Muscle of leg (tissue), 3 donors: ENCODE measurements at regions not wholly inside any gene's neighbourhood (a gene's known extent, or its start where the extent isn't known, plus 50 kb on each side); places are given as distances from the start of the nearest gene placed in this dataset.
"Not testable (repeated sequence)": the region's sequence is repeated elsewhere in the genome, so short reads cannot be mapped to it uniquely, and the experiment has no call there.

Experiments used
- DNase-seq: peaks from one replicate; pipeline ENCODE4 v3.0.0; 2013
- H3K27ac ChIP-seq: one replicate; pipeline ENCODE4 v1.5.1; 2013; ENCODE audit warnings: mild to moderate bottlenecking, low read length, control low read depth
- H3K27me3 ChIP-seq: one replicate; pipeline ENCODE4 v1.6.1; 2013; ENCODE audit warnings: low read length; ENCODE audit not compliant: control insufficient read depth, insufficient read depth
- H3K36me3 ChIP-seq: one replicate; pipeline ENCODE4 v1.6.1; 2013; ENCODE audit warnings: low read length; ENCODE audit not compliant: control insufficient read depth, insufficient read depth
- H3K4me1 ChIP-seq: one replicate; pipeline ENCODE4 v1.6.1; 2013; ENCODE audit warnings: low read length; ENCODE audit not compliant: control insufficient read depth, insufficient read depth
- H3K4me3 ChIP-seq: one replicate; pipeline ENCODE4 v1.5.1; 2013; ENCODE audit warnings: low read length, control low read depth
- H3K9me3 ChIP-seq: replicated peaks from 2 replicates; pipeline ENCODE4 v1.6.1; 2013; ENCODE audit warnings: low read depth, low read length; ENCODE audit not compliant: control insufficient read depth
- WGBS: methylation state at CpG from one replicate; pipeline ENCODE4 v1.1.5; 2013; ENCODE audit warnings: missing lambda C conversion rate; ENCODE audit not compliant: insufficient coverage; 5-methylcytosine and 5-hydroxymethylcytosine counted together

DNA sequence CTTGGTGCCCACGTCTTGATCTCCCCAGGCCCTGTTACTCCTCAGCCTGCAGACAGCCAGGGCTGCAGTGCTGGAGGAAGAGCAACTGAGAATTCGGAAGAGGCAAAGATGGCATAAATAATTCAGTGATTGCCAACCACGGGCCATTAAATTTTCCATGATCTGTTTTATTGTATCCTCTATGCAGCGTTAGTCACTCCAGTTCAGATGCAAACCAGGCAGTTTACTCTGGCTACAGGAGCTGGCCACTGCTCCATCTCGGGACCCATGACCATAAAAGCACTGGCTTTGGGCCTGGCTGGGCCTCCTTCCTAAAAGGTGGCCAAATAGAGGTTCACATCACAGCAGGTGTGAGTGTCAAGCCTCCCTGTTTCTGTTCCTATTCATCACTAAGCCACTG is 137.6 kb upstream of the TLE3 start:
- Histone ChIP-seq H3K4me1 (no peaks in the 10 kb centered on the region), H3K36me3 (no peaks in the 10 kb centered on the region), H3K4me3 (no peak overlapping the region), H3K27ac (no peak overlapping the region), H3K9me3 (peaks cover 7% of the 10 kb centered on the region), H3K27me3 (peaks cover 2% of the 10 kb centered on the region)
- WGBS, result 71% methylated on average over 5 of the region's 5 CpGs
- DNase-seq, result no peak

DNA sequence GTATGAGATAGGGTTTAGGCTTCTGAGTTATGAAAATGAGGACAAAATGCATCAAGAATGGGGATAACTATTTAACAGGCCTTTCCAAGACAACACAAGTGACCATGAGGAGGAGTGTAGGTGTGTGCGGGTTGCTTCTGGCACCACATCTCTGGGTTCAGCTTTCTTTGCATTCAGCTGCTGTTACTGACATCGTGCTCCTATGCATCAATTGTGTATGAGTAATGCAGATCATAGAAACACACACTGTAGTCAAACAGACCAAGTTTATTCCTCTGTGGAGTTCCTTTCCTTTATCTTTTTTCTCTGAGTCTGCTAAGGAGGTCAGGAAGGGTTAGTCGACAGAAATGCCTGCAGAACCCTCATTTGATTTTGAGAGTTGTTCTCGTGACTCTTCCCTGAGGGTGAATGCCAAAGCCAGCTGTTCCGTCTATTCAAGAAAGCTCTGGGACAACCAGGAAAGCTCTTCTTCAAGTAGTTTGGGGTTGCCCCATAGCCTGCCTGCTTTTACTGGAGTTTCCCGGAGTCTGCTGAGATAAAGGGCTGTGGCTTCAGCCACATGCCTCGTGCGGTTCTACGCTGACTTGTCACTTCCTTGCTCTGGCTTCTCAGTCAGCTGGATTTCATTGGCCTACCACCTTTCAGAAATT is 136.7 kb upstream of the TLE3 start:
- no peak overlapping the region for H3K4me3 ChIP-seq
- no peaks in the 10 kb centered on the region for H3K4me1 ChIP-seq
- H3K27me3 ChIP-seq, result peaks cover 2% of the 10 kb centered on the region
- no peak overlapping the region for H3K27ac ChIP-seq
- H3K36me3 ChIP-seq, result no peaks in the 10 kb centered on the region
- peaks cover 11% of the 10 kb centered on the region for H3K9me3 ChIP-seq
- no peak for DNase-seq
- WGBS, result 66% methylated on average over 7 of the region's 9 CpGs

DNA sequence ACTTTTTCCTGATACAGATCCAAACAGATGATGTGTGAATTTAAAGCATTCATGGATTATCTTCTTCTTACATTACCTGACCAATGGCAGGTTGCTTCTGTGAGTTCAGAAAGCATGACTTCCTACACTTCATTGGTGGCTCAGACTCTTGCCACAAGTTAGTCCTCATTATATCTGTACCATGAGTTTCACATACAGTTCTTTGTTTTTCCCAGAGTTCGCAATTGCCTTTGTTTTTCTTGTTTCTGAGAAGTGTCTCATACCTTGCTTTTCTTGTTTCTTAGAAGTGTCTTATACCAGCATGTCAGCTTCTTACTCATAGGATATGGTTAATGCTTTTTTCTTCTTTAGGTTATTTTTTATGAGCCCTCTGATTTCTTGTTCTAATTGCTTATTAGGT is 133.8 kb upstream of the TLE3 start:
- no CpG with 5 or more reads among the region's 1 CpG for WGBS
- Histone ChIP-seq H3K4me1 (no peaks in the 10 kb centered on the region), H3K27me3 (peaks cover 4% of the 10 kb centered on the region), H3K36me3 (no peaks in the 10 kb centered on the region), H3K4me3 (no peak overlapping the region), H3K27ac (no peak overlapping the region), H3K9me3 (peaks cover 11% of the 10 kb centered on the region)
- DNase-seq, result no peak

DNA sequence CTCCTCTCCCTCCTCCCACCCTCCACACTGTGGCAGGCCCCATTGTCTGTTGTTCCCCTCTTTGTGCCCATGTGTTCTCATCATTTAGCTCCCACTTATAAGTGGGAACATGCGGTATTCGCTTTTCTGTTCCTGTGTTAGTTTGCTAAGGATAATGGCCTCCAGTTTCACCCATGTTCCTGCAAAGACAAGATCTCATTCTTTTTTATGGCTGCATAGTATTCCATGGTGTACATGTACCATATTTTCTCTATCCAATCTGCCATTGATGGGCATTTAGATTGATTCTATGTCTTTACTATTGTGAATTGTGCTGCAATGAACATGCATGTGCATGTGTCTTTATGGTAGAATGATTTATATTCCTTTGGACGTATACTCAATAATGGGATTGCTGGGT is 130.2 kb upstream of the TLE3 start:
- H3K36me3 ChIP-seq, H3K4me3 ChIP-seq, H3K27ac ChIP-seq, H3K4me1 ChIP-seq, DNase-seq: not testable (repeated sequence)
- H3K9me3 ChIP-seq, result peaks cover 11% of the 10 kb centered on the region
- no CpG with 5 or more reads among the region's 3 CpGs for WGBS
- peaks cover 12% of the 10 kb centered on the region for H3K27me3 ChIP-seq

DNA sequence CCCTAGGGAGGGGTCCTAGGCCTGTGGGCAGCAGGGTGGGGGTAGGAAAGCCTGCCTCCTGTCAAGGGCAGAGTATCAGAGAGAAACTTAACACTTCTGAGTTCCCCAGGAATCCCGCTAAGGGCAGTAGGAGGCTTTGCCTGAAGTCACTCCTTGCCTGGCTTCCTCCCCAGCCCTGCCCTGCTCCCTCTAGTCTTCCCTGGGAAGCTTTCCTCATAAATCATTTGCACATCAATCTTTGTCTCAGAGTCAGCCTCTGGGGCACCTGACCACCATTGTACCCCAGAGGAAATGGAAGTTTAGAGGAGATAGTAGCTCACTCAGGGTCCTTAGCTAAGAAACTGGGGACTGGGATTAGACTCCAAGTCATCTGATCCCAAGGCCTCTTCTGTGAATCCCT is 129.4 kb upstream of the TLE3 start:
- no peaks in the 10 kb centered on the region for H3K4me1 ChIP-seq
- H3K27me3 ChIP-seq, result peaks cover 12% of the 10 kb centered on the region
- no CpG with 5 or more reads among the region's 1 CpG for WGBS
- peaks cover 11% of the 10 kb centered on the region for H3K9me3 ChIP-seq
- no peak overlapping the region for H3K27ac ChIP-seq
- H3K4me3 ChIP-seq, result no peak overlapping the region
- no peaks in the 10 kb centered on the region for H3K36me3 ChIP-seq
- no peak for DNase-seq

DNA sequence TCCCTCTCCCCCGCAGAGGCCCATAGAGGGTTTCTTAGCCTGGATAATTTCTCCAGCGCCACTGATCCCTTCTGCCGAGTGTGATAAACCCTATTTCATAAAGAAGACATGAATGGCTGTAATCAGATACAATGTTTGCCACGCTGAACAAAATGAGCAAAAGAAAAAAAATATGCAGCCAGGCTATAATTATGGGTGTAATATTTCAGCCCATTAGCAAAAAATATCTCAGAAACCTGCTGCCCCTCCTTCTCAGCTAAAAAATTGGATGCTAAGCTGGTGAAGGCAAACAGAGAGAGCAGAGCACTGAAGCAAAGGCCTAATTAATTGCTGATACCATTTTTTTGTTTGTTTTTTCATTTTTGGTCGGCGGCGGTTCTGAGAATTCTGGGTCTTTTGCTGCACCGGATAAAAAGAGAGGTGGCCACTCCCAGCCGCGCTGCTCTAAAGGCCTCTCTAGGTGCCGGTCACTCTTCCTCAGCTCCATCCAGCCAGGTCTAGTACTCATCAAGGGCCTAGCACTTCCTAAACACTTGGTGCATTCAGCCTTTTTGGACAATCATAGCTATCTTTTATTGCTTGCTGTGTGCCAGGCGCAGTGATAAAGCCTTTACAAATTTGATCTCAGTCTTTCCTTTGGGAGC is 128.7 kb upstream of the TLE3 start:
- H3K4me1 ChIP-seq, result no peaks in the 10 kb centered on the region
- peaks cover 12% of the 10 kb centered on the region for H3K27me3 ChIP-seq
- DNase-seq, result no peak
- H3K9me3 ChIP-seq, result peaks cover 6% of the 10 kb centered on the region
- no peaks in the 10 kb centered on the region for H3K36me3 ChIP-seq
- H3K27ac ChIP-seq, result no peak overlapping the region
- WGBS, result 79% methylated on average over 8 of the region's 12 CpGs
- no peak overlapping the region for H3K4me3 ChIP-seq

DNA sequence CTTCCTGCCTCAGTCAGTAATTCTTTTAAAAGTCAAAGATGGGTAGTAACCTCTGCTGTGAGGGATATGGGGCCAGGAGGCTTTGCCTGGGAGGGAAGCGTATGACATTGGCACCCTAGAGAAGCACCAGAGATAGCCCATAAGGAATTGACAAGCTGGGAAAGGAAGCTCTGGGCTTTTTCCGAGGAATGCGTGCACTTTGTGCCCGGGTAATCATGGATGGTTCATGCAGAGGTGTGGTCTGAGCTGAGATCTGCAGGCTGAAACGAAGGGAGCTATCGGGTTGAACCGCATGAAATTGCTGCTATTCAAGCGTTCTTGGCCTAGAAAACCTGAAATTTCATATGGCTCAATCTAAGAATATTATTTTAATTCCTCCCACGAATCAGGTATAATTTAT is 127.7 kb upstream of the TLE3 start:
- 87% methylated on average over 7 of the region's 9 CpGs for WGBS
- H3K4me3 ChIP-seq, result no peak overlapping the region
- H3K9me3 ChIP-seq, result peaks cover 4% of the 10 kb centered on the region
- H3K4me1 ChIP-seq, result no peaks in the 10 kb centered on the region
- H3K36me3 ChIP-seq, result no peaks in the 10 kb centered on the region
- no peak for DNase-seq
- peaks cover 12% of the 10 kb centered on the region for H3K27me3 ChIP-seq
- H3K27ac ChIP-seq, result no peak overlapping the region

DNA sequence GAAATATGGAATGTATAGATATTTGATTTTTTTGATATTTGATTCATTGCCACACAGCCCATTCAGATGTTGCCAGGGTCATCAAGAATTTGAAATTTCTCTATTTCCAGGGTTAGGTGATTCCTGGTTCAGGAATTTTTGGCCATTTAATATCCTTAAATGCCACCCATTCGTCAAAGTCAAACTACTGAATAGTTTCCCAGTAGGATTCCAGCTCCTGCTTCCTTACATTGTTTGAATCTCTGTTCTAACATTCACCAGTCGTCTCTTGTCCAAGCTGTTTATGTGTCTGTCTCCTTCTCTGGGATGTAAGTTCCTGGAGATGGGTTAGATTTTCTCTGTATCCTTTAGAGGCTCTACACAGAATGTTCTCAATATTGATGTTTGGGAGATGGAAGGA is 124.9 kb upstream of the TLE3 start:
- H3K4me3 ChIP-seq, result no peak overlapping the region
- peaks cover 5% of the 10 kb centered on the region for H3K4me1 ChIP-seq
- no peak overlapping the region for H3K27ac ChIP-seq
- no peaks in the 10 kb centered on the region for H3K36me3 ChIP-seq
- H3K27me3 ChIP-seq, result peaks cover 15% of the 10 kb centered on the region
- no peaks in the 10 kb centered on the region for H3K9me3 ChIP-seq
- no CpG with 5 or more reads among the region's 2 CpGs for WGBS
- DNase-seq, result no peak

DNA sequence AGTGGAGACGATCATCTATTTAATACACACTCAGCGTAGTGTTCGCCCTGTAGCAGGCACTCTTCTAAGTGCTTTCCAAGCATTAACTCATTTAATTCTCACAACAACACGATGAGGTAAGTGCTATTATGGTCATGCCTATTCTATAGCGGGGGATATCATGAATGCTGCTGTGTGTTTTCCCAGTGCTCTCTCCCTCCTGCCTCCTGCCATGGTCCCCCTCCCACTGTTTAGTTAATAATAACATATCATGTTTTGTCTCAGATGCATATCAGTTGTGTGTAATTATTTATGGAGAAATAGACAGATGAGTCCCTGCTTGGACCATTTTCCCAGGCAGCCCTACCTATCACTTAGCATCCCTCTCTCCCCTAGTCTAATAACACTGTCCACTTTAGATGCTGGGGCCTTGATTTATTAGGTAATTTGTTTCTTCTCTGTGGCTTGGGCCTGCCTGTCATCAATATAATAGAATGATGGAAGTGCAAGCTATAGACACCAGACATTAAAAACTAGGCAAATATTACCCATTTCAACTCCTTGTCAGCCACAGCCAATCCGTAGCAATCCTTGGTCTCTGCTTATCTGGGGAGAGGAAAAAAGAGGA is 122.9 kb upstream of the TLE3 start:
- no peaks in the 10 kb centered on the region for H3K9me3 ChIP-seq
- DNase-seq, result no peak
- peaks cover 13% of the 10 kb centered on the region for H3K27me3 ChIP-seq
- no peak overlapping the region for H3K27ac ChIP-seq
- no CpG with 5 or more reads among the region's 6 CpGs for WGBS
- no peak overlapping the region for H3K4me3 ChIP-seq
- H3K36me3 ChIP-seq, result no peaks in the 10 kb centered on the region
- H3K4me1 ChIP-seq, result peaks cover 5% of the 10 kb centered on the region

DNA sequence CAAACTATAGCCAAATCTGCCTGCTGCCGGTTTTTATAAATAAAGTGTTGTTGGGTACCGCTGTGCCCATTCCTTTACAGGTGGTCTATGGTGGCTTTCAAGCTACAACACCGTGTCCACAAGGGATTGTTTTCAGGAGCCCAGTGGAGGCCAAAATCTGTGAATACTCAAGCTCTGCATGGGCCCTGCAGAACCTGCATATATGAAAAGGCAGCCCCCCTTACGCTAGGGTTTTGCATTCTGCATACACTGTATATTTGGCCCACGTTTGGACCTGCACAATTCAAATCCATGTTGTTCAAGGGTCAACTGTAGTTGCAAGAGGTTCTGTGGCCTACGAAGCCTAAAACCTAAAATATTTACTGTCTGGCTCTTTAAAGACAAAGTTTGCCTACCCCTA is 122.2 kb upstream of the TLE3 start:
- Histone ChIP-seq H3K27ac (no peak overlapping the region), H3K9me3 (no peaks in the 10 kb centered on the region), H3K4me1 (peaks cover 5% of the 10 kb centered on the region), H3K27me3 (peaks cover 9% of the 10 kb centered on the region), H3K36me3 (no peaks in the 10 kb centered on the region), H3K4me3 (no peak overlapping the region)
- 85% methylated on average over 5 of the region's 6 CpGs for WGBS
- DNase-seq, result no peak
